ENCODE measurements at regions not wholly inside any gene's neighbourhood (a gene's known extent, or its start where the extent isn't known, plus 50 kb on each side); places are given as distances from the start of the nearest gene placed in this dataset.
"Not testable (repeated sequence)": the region's sequence is repeated elsewhere in the genome, so short reads cannot be mapped to it uniquely, and the experiment has no call there.

GRCh38 chr2:57407772-57408201, 638.8 kb upstream of the VRK2 start:
- H3K9ac ChIP-seq (ENCODE audit: low read depth, low read length), result no peak overlapping the region
- no peaks in the 10 kb centered on the region for H3K36me3 ChIP-seq (ENCODE audit: control insufficient read depth, insufficient read depth, low read length)
- H3K9me3 ChIP-seq (ENCODE audit: control insufficient read depth, insufficient read depth, low read length), result no peaks in the 10 kb centered on the region
- H3K4me1 ChIP-seq (ENCODE audit: control insufficient read depth, insufficient read depth, low read length), result peaks cover 4% of the 10 kb centered on the region
- H3K27me3 ChIP-seq (ENCODE audit: control insufficient read depth, insufficient read depth, low read length), result no peaks in the 10 kb centered on the region
- H3K4me3 ChIP-seq (ENCODE audit: low read depth, low read length), result no peak overlapping the region

- Histone ChIP-seq H3K9me3 (ENCODE audit: control insufficient read depth, insufficient read depth, low read length) (no peaks in the 10 kb centered on the region), H3K4me3 (ENCODE audit: low read depth, low read length) (no peak overlapping the region), H3K36me3 (ENCODE audit: control insufficient read depth, insufficient read depth, low read length) (no peaks in the 10 kb centered on the region), H3K9ac (ENCODE audit: low read depth, low read length) (no peak overlapping the region), H3K4me1 (ENCODE audit: control insufficient read depth, insufficient read depth, low read length) (peaks cover 4% of the 10 kb centered on the region), H3K27me3 (ENCODE audit: control insufficient read depth, insufficient read depth, low read length) (no peaks in the 10 kb centered on the region)
These were observed 638.0 kb upstream of the VRK2 start for GRCh38 chr2:57408587-57408986.

GRCh38 chr2:57417007-57417406, 629.6 kb upstream of the VRK2 start:
- no peaks in the 10 kb centered on the region for H3K4me1 ChIP-seq (ENCODE audit: control insufficient read depth, insufficient read depth, low read length)
- H3K27me3 ChIP-seq (ENCODE audit: control insufficient read depth, insufficient read depth, low read length), result no peaks in the 10 kb centered on the region
- H3K9me3 ChIP-seq (ENCODE audit: control insufficient read depth, insufficient read depth, low read length), result no peaks in the 10 kb centered on the region
- H3K36me3 ChIP-seq (ENCODE audit: control insufficient read depth, insufficient read depth, low read length), result no peaks in the 10 kb centered on the region
- no peak overlapping the region for H3K9ac ChIP-seq (ENCODE audit: low read depth, low read length)
- H3K4me3 ChIP-seq (ENCODE audit: low read depth, low read length), result no peak overlapping the region

GRCh38 chr2:57418859-57419346, 627.7 kb upstream of the VRK2 start:
- H3K4me1 ChIP-seq (ENCODE audit: control insufficient read depth, insufficient read depth, low read length); H3K36me3 ChIP-seq (ENCODE audit: control insufficient read depth, insufficient read depth, low read length); H3K9ac ChIP-seq (ENCODE audit: low read depth, low read length); H3K27me3 ChIP-seq (ENCODE audit: control insufficient read depth, insufficient read depth, low read length); H3K9me3 ChIP-seq (ENCODE audit: control insufficient read depth, insufficient read depth, low read length): not testable (repeated sequence)
- peak overlapping the region; percentile 5 for H3K4me3 ChIP-seq (ENCODE audit: low read depth, low read length)

- H3K4me1 ChIP-seq (ENCODE audit: control insufficient read depth, insufficient read depth, low read length), result no peaks in the 10 kb centered on the region
- H3K9ac ChIP-seq (ENCODE audit: low read depth, low read length), result no peak overlapping the region
- H3K36me3 ChIP-seq (ENCODE audit: control insufficient read depth, insufficient read depth, low read length), result no peaks in the 10 kb centered on the region
- no peaks in the 10 kb centered on the region for H3K27me3 ChIP-seq (ENCODE audit: control insufficient read depth, insufficient read depth, low read length)
- no peaks in the 10 kb centered on the region for H3K9me3 ChIP-seq (ENCODE audit: control insufficient read depth, insufficient read depth, low read length)
- no peak overlapping the region for H3K4me3 ChIP-seq (ENCODE audit: low read depth, low read length)
These were observed 616.8 kb upstream of the VRK2 start for GRCh38 chr2:57429831-57430230.

- no peak overlapping the region for H3K4me3 ChIP-seq (ENCODE audit: low read depth, low read length)
- no peaks in the 10 kb centered on the region for H3K9me3 ChIP-seq (ENCODE audit: control insufficient read depth, insufficient read depth, low read length)
- no peak overlapping the region for H3K9ac ChIP-seq (ENCODE audit: low read depth, low read length)
- H3K4me1 ChIP-seq (ENCODE audit: control insufficient read depth, insufficient read depth, low read length), result no peaks in the 10 kb centered on the region
- no peaks in the 10 kb centered on the region for H3K27me3 ChIP-seq (ENCODE audit: control insufficient read depth, insufficient read depth, low read length)
- no peaks in the 10 kb centered on the region for H3K36me3 ChIP-seq (ENCODE audit: control insufficient read depth, insufficient read depth, low read length)
These were observed 614.1 kb upstream of the VRK2 start for GRCh38 chr2:57432528-57432927.

GRCh38 chr2:57434441-57434840, 612.2 kb upstream of the VRK2 start:
- Histone ChIP-seq H3K36me3 (ENCODE audit: control insufficient read depth, insufficient read depth, low read length) (no peaks in the 10 kb centered on the region), H3K4me1 (ENCODE audit: control insufficient read depth, insufficient read depth, low read length) (no peaks in the 10 kb centered on the region), H3K9ac (ENCODE audit: low read depth, low read length) (no peak overlapping the region), H3K9me3 (ENCODE audit: control insufficient read depth, insufficient read depth, low read length) (no peaks in the 10 kb centered on the region), H3K4me3 (ENCODE audit: low read depth, low read length) (no peak overlapping the region), H3K27me3 (ENCODE audit: control insufficient read depth, insufficient read depth, low read length) (no peaks in the 10 kb centered on the region)

- no peaks in the 10 kb centered on the region for H3K27me3 ChIP-seq (ENCODE audit: control insufficient read depth, insufficient read depth, low read length)
- H3K9ac ChIP-seq (ENCODE audit: low read depth, low read length), result no peak overlapping the region
- no peaks in the 10 kb centered on the region for H3K4me1 ChIP-seq (ENCODE audit: control insufficient read depth, insufficient read depth, low read length)
- H3K36me3 ChIP-seq (ENCODE audit: control insufficient read depth, insufficient read depth, low read length), result no peaks in the 10 kb centered on the region
- H3K4me3 ChIP-seq (ENCODE audit: low read depth, low read length), result no peak overlapping the region
- no peaks in the 10 kb centered on the region for H3K9me3 ChIP-seq (ENCODE audit: control insufficient read depth, insufficient read depth, low read length)
These were observed 611.6 kb upstream of the VRK2 start for GRCh38 chr2:57434972-57435371.

- Histone ChIP-seq H3K36me3 (ENCODE audit: control insufficient read depth, insufficient read depth, low read length) (no peaks in the 10 kb centered on the region), H3K4me3 (ENCODE audit: low read depth, low read length) (no peak overlapping the region), H3K27me3 (ENCODE audit: control insufficient read depth, insufficient read depth, low read length) (no peaks in the 10 kb centered on the region), H3K4me1 (ENCODE audit: control insufficient read depth, insufficient read depth, low read length) (no peaks in the 10 kb centered on the region), H3K9me3 (ENCODE audit: control insufficient read depth, insufficient read depth, low read length) (no peaks in the 10 kb centered on the region), H3K9ac (ENCODE audit: low read depth, low read length) (no peak overlapping the region)
These were observed 609.5 kb upstream of the VRK2 start for GRCh38 chr2:57437077-57437476.

- no peaks in the 10 kb centered on the region for H3K9me3 ChIP-seq (ENCODE audit: control insufficient read depth, insufficient read depth, low read length)
- H3K36me3 ChIP-seq (ENCODE audit: control insufficient read depth, insufficient read depth, low read length), result no peaks in the 10 kb centered on the region
- no peaks in the 10 kb centered on the region for H3K27me3 ChIP-seq (ENCODE audit: control insufficient read depth, insufficient read depth, low read length)
- H3K4me1 ChIP-seq (ENCODE audit: control insufficient read depth, insufficient read depth, low read length), result no peaks in the 10 kb centered on the region
- H3K4me3 ChIP-seq (ENCODE audit: low read depth, low read length), result no peak overlapping the region
- no peak overlapping the region for H3K9ac ChIP-seq (ENCODE audit: low read depth, low read length)
These were observed 606.2 kb upstream of the VRK2 start for GRCh38 chr2:57440437-57440836.

- no peak overlapping the region for H3K9ac ChIP-seq (ENCODE audit: low read depth, low read length)
- no peak overlapping the region for H3K4me3 ChIP-seq (ENCODE audit: low read depth, low read length)
- no peaks in the 10 kb centered on the region for H3K36me3 ChIP-seq (ENCODE audit: control insufficient read depth, insufficient read depth, low read length)
- no peaks in the 10 kb centered on the region for H3K9me3 ChIP-seq (ENCODE audit: control insufficient read depth, insufficient read depth, low read length)
- no peaks in the 10 kb centered on the region for H3K27me3 ChIP-seq (ENCODE audit: control insufficient read depth, insufficient read depth, low read length)
- H3K4me1 ChIP-seq (ENCODE audit: control insufficient read depth, insufficient read depth, low read length), result no peaks in the 10 kb centered on the region
These were observed 603.5 kb upstream of the VRK2 start for GRCh38 chr2:57443086-57443485.

- no peaks in the 10 kb centered on the region for H3K27me3 ChIP-seq (ENCODE audit: control insufficient read depth, insufficient read depth, low read length)
- H3K36me3 ChIP-seq (ENCODE audit: control insufficient read depth, insufficient read depth, low read length), result no peaks in the 10 kb centered on the region
- no peaks in the 10 kb centered on the region for H3K4me1 ChIP-seq (ENCODE audit: control insufficient read depth, insufficient read depth, low read length)
- no peaks in the 10 kb centered on the region for H3K9me3 ChIP-seq (ENCODE audit: control insufficient read depth, insufficient read depth, low read length)
- no peak overlapping the region for H3K4me3 ChIP-seq (ENCODE audit: low read depth, low read length)
- no peak overlapping the region for H3K9ac ChIP-seq (ENCODE audit: low read depth, low read length)
These were observed 602.6 kb upstream of the VRK2 start for GRCh38 chr2:57443973-57444521.
